GM12865 (cell line): ENCODE measurements at regions not wholly inside any gene's neighbourhood (a gene's known extent, or its start where the extent isn't known, plus 50 kb on each side); places are given as distances from the start of the nearest gene placed in this dataset.
"Not testable (repeated sequence)": the region's sequence is repeated elsewhere in the genome, so short reads cannot be mapped to it uniquely, and the experiment has no call there.

ENCODE experiments used
- DNase-seq: peaks from one replicate; pipeline ENCODE4 v3.0.0; 2010; ENCODE audit warnings: low read depth
- H3K4me3 ChIP-seq: 2 replicates; pipeline ENCODE4 v1.5.1; 2011; ENCODE audit warnings: mild to moderate bottlenecking, low read depth, low read length, control low read depth
- CTCF ChIP-seq: IDR thresholded peaks from 2 replicates; pipeline ENCODE4 v1.5.1; 2011; ENCODE audit warnings: low read length, control low read depth, low read depth, inconsistent platforms; ENCODE audit not compliant: insufficient read depth; ENCODE audit errors: missing control alignments

GRCh38 chr4:159689526-159689925, 586.6 kb downstream of the RAPGEF2 start:
- H3K4me3 ChIP-seq = no peak overlapping the region
- no peak for DNase-seq
- no peak for TF ChIP-seq CTCF

GRCh38 chr4:159697322-159698283, 594.7 kb downstream of the RAPGEF2 start:
- no peak overlapping the region for H3K4me3 ChIP-seq
- TF ChIP-seq CTCF = no peak
- DNase-seq = no peak

- TF ChIP-seq CTCF = no peak
- H3K4me3 ChIP-seq = no peak overlapping the region
- DNase-seq = no peak
These were observed 595.5 kb downstream of the RAPGEF2 start for GRCh38 chr4:159698336-159698735.

- TF ChIP-seq CTCF = no peak
- no peak for DNase-seq
- H3K4me3 ChIP-seq = no peak overlapping the region
These were observed 599.3 kb downstream of the RAPGEF2 start for GRCh38 chr4:159702200-159702599.

- no peak for TF ChIP-seq CTCF
- no peak for DNase-seq
- H3K4me3 ChIP-seq = no peak overlapping the region
These were observed 602.5 kb downstream of the RAPGEF2 start for GRCh38 chr4:159705334-159705733.

GRCh38 chr4:159706704-159707103, 603.8 kb downstream of the RAPGEF2 start:
- no peak for TF ChIP-seq CTCF
- DNase-seq = no peak
- H3K4me3 ChIP-seq = no peak overlapping the region

GRCh38 chr4:159715180-159715579, 612.3 kb downstream of the RAPGEF2 start:
- not testable (repeated sequence) for DNase-seq, H3K4me3 ChIP-seq
